Right lobe of liver (tissue), 6 donors: ENCODE measurements at regions not wholly inside any gene's neighbourhood (a gene's known extent, or its start where the extent isn't known, plus 50 kb on each side); places are given as distances from the start of the nearest gene placed in this dataset.

Experiments
- ATAC-seq, 4 donors: fragments of 200-7000 bp; cut with Tn5 transposase; one replicate each; pipeline ENCODE4 v1.9.1; 2020; ENCODE audit warnings: mild to moderate bottlenecking in 4 of 4, moderate library complexity in 4 of 4
- DNase-seq, 3 donors: peaks; one replicate each; pipeline ENCODE4 v3.0.0-alpha.2; 2020
- H3K27ac ChIP-seq, 3 donors: fragments of 200-600 bp; one replicate each; pipeline ENCODE4 v1.8.0; 2022
- H3K27me3 ChIP-seq, 2 donors: fragments of 200-600 bp; one replicate each; pipeline ENCODE4 v1.8.0; 2022
- H3K36me3 ChIP-seq, 4 donors: fragments of 200-600 bp; sonication (generic) in 1 of 4; one replicate each; pipeline versions ENCODE4 v1.5.1 to v1.8.0; 2017 to 2022; ENCODE audit warnings: control low read depth in 1 of 4
- H3K4me1 ChIP-seq, 4 donors: fragments of 200-600 bp; sonication (generic) in 1 of 4; one replicate each; pipeline versions ENCODE4 v1.5.1 to v1.8.0; 2017 to 2022; ENCODE audit warnings: control low read depth in 1 of 4
- H3K4me3 ChIP-seq, 3 donors: fragments of 200-600 bp; one replicate each; pipeline ENCODE4 v1.8.0; 2022
- H3K9me3 ChIP-seq, 4 donors: fragments of 200-600 bp; sonication (generic) in 1 of 4; one replicate each; pipeline versions ENCODE4 v1.5.1 to v1.8.0; 2017 to 2022; ENCODE audit warnings: control low read depth in 1 of 4
- CTCF ChIP-seq, 4 donors: fragments of 200-600 bp in 3 of 4; fragments of 450-650 bp in 1 of 4; IDR thresholded peaks; one replicate each; pipeline versions ENCODE4 v1.5.1 to v1.8.0; 2016 to 2022; ENCODE audit warnings: antibody characterized with exemption in 4 of 4, mild to moderate bottlenecking in 2 of 4
- POLR2A ChIP-seq: fragments of 450-650 bp; IDR thresholded peaks from one replicate; pipeline ENCODE4 v1.6.1; 2017; ENCODE audit warnings: antibody characterized with exemption, mild to moderate bottlenecking
- WGBS: methylation state at CpG from one replicate; pipeline ENCODE4 v1.1.6; 2018; ENCODE audit warnings: low coverage, low lambda C conversion rate; ENCODE audit not compliant: insufficient coverage; ENCODE audit errors: missing lambda C conversion rate; 5-methylcytosine and 5-hydroxymethylcytosine counted together
- intact Hi-C, 2 donors: fragments of 100-400 bp; cut with DNase I; formaldehyde crosslinking; loops; one replicate each; pipeline versions ENCODE4 v1.11.2 to v1.14.1; 2022
- donor health status: DM: no; HTN: yes; CAD: no.
- donor health status: DM: no; HTN: no; CAD: no.
- donor health status: DM: no; HTN: no; CAD: no.
- donor health status: DM: no; HTN: yes; CAD: no.
- donor health status: DM: no; HTN: yes; CAD: no.

GRCh38 chr20:11136691-11137090, 462.9 kb upstream of the JAG1 start:
- no peak for ATAC-seq
- TF ChIP-seq CTCF (IDR thresholded peaks at IDR 0.05) (no peak), POLR2A (no peak)
- Histone ChIP-seq H3K4me1 (no peaks in the 10 kb centered on the region), H3K9me3 (no peaks in the 10 kb centered on the region), H3K27ac (no peak overlapping the region), H3K4me3 (no peak overlapping the region), H3K36me3 (no peaks in the 10 kb centered on the region), H3K27me3 (no peaks in the 10 kb centered on the region)
- DNase-seq: no peak
- intact Hi-C loops: no loop called here

- H3K27me3 ChIP-seq: no peaks in the 10 kb centered on the region
- ATAC-seq: no peak
- DNase-seq: no peak
- 58% methylated on average over 3 of the region's 3 CpGs for WGBS
- intact Hi-C loops: no loop called here
- TF ChIP-seq POLR2A: no peak
- TF ChIP-seq CTCF (IDR thresholded peaks at IDR 0.05): no peak
- H3K36me3 ChIP-seq: no peaks in the 10 kb centered on the region
- no peak overlapping the region for H3K4me3 ChIP-seq
- no peaks in the 10 kb centered on the region for H3K9me3 ChIP-seq
- no peak overlapping the region for H3K27ac ChIP-seq
- no peaks in the 10 kb centered on the region for H3K4me1 ChIP-seq
Measured at GRCh38 chr20:11137688-11138087, 463.9 kb upstream of the JAG1 start.

GRCh38 chr20:11140359-11140758, 466.6 kb upstream of the JAG1 start:
- TF ChIP-seq POLR2A (no peak), CTCF (IDR thresholded peaks at IDR 0.05) (no peak)
- no peaks in the 10 kb centered on the region for H3K9me3 ChIP-seq
- ATAC-seq (no peak), DNase-seq (no peak)
- no peaks in the 10 kb centered on the region for H3K36me3 ChIP-seq
- WGBS: 35% methylated on average over 3 of the region's 3 CpGs
- H3K4me1 ChIP-seq: no peaks in the 10 kb centered on the region
- H3K27ac ChIP-seq: no peak overlapping the region
- no peak overlapping the region for H3K4me3 ChIP-seq
- intact Hi-C loops: no loop called here
- H3K27me3 ChIP-seq: no peaks in the 10 kb centered on the region

- no peak for DNase-seq
- WGBS: 36% methylated on average over 2 of the region's 2 CpGs
- H3K4me3 ChIP-seq: no peak overlapping the region
- H3K9me3 ChIP-seq: no peaks in the 10 kb centered on the region
- H3K27ac ChIP-seq: no peak overlapping the region
- no peaks in the 10 kb centered on the region for H3K27me3 ChIP-seq
- H3K36me3 ChIP-seq: no peaks in the 10 kb centered on the region
- no peak for TF ChIP-seq POLR2A
- TF ChIP-seq CTCF (IDR thresholded peaks at IDR 0.05): no peak
- no peak for ATAC-seq
- intact Hi-C loops: no loop called here
- no peaks in the 10 kb centered on the region for H3K4me1 ChIP-seq
Measured at GRCh38 chr20:11143481-11143880, 469.7 kb upstream of the JAG1 start.

GRCh38 chr20:11144114-11144950, 470.5 kb upstream of the JAG1 start:
- Histone ChIP-seq H3K36me3 (no peaks in the 10 kb centered on the region), H3K27me3 (no peaks in the 10 kb centered on the region), H3K4me3 (no peak overlapping the region), H3K27ac (no peak overlapping the region), H3K9me3 (no peaks in the 10 kb centered on the region), H3K4me1 (no peaks in the 10 kb centered on the region)
- intact Hi-C loops: no loop called here
- ATAC-seq (no peak), DNase-seq (no peak)
- no peak for TF ChIP-seq POLR2A
- TF ChIP-seq CTCF (IDR thresholded peaks at IDR 0.05): no peak
- 43% methylated on average over 10 of the region's 10 CpGs for whole genome bisulfite sequencing
